Hematopoietic multipotent progenitor cell (in vitro differentiated cells): ENCODE measurements at regions not wholly inside any gene's neighbourhood (a gene's known extent, or its start where the extent isn't known, plus 50 kb on each side); places are given as distances from the start of the nearest gene placed in this dataset.
"Not testable (repeated sequence)": the region's sequence is repeated elsewhere in the genome, so short reads cannot be mapped to it uniquely, and the experiment has no call there.

Source experiments
- DNase-seq, 3 donors: peaks; one replicate each; pipeline ENCODE4 v3.0.0-alpha.2; 2011 to 2015; ENCODE audit warnings: low read depth in 2 of 3, low spot score in 2 of 3

DNA sequence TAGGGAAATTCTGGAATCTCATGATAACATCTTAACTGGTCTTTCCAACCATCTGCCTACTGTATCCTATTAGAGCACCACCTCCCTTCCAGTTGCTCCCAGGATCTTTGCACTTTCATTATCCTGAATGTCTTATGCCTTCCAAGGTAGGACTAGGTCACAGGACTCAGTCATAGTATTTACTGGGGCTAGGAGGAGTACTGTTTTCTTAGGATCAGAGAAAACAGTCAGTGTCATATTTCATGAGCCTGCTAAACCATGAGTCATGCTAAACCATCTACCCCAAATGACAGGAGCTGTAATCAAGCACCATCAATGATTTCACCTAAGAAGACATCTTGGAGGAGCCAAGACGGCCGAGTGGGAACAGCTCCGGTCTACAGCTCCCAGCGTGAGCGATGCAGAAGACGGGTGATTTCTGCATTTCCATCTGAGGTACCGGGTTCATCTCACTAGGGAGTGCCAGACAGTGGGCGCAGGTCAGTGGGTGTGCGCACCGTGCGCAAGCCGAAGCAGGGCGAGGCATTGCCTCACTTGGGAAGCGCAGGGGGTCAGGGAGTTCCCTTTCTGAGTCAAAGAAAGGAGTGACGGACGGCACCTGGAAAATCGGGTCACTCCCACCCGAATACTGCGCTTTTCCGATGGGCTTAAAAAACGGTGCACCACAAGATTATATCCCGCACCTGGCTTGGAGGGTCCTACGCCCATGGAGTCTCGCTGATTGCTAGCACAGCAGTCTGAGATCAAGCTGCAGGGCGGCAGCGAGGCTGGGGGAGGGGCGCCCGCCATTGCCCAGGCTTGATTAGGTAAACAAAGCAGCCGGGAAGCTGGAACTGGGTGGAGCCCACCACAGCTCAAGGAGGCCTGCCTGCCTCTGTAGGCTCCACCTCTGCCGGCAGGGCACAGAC lies 1439.2 kb upstream of the ACVR2A start:
- not testable (repeated sequence) for DNase-seq

DNA sequence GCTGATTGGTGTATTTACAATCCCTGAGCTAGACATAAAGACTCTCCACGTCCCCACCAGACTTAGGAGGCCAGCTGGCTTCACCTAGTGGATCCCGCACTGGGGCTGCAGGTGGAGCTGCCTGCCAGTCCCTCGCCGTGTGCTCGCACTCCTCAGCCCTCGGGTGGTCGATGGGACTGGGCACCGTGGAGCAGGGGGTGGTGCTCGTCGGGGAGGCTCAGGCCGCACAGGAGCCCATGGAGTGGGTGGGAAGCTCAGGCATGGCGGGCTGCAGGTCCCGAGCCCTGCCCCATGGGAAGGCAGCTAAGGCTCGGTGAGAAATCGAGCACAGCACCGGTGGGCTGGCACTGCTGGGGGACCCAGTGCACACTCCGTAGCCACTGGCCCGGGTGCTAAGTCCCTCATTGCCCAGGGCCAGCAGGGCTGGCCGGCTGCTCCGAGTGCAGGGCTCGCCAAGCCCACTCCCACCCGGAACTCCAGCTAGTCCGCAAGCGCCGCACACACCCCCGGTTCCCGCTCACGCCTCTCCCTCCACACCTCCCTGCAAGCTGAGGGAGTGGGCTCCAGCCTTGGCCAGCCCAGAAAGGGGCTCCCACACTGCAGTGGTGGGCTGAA lies 1441.2 kb upstream of the ACVR2A start:
- not testable (repeated sequence) for DNase-seq

DNA sequence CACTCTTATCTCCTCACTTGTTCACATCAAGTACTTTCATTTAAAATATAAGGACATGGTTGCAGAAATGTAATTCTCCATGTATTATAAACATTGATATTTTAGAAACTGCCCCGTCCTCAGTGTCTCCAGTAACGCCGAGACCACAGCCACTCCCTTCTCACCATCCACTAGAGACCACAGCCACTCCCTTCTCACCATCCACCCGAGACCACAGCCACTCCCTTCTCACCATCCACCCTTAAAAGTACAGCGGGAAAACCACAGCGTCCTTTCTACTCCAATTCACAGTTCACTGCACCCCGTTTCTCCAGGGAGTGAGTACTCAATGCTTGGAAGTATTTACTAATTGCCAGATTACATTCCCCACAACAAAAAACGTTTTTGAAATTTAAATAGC lies 1452.2 kb upstream of the ACVR2A start:
- peak in 1 of 3 donors; percentile 26 for DNase-seq

DNA sequence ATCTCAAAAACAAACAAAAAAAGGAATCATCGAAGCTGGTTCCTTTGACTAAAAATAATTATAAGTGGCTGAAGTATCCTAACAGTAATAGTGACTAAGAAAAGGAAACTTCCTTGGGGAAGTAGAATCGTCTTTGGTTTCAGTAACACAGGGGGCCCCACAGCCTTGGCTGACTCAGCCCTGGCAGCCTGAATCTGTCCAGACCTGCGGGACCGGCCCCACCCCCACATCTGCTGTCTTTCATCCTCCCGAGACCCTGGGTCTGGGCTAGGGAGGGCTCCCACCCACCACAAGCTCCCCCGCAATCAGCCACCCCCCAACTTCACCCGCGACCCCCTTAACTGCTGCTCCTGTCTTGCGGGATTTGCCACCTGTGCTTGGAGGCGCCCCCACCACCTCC lies 1452.6 kb upstream of the ACVR2A start:
- no peak for DNase-seq

DNA sequence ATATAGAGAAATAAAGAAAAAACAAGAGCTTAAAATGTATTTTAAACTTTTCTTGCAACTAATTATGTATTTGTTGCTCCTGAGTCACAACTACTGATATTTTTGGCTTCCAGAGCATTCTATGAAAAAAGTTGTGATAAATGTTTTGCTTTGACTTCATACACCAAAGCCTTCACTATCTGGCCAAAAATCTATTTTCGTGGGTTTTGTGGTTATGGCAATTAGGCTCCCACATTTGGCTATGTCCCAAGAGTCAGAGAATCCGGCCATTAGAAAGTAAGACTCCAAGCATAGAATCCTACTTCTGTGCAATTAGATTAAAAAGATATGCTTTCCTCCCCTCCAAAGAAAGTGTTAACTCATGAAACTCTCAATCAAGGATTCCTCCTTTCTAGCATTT lies 1456.1 kb upstream of the ACVR2A start:
- peak in 2 of 3 donors; percentile 8 to 64 for DNase-seq

DNA sequence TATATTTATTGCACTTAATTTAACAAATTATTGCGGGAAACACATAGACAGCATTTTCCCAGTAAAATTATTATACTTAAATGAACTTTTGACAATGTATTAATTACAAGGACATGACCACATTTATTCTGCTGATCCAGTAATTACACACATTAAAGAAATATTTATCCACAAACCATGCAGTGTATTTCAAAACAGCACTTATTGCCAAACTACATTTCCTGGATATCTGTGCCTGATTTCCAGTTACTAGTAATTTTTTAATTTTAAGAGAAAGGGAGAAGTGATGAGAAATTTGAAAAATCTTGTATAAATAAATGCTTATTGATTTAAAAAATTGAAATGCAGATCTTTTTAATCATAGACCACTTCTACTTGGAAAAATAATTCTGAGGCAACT lies 1458.7 kb upstream of the ACVR2A start:
- no peak for DNase-seq

DNA sequence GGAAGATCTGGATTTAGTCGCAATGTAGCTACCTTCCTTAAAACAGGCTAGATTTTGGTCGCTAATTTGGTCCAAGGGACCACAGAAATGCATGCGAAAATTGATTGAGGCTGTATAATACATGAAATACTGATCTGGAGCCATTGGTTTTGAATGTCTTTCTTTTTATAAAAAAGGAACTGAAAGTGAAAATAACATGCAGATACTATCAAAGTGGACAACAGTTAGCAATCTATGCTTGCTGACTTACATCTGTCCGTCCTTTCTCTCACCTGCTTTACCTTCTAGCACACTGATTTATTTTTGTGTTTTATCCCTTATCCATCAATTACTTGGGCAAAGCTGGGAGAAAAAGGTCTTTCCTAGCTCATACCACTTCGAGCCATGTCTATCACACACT lies 1459.8 kb upstream of the ACVR2A start:
- DNase-seq, result no peak

DNA sequence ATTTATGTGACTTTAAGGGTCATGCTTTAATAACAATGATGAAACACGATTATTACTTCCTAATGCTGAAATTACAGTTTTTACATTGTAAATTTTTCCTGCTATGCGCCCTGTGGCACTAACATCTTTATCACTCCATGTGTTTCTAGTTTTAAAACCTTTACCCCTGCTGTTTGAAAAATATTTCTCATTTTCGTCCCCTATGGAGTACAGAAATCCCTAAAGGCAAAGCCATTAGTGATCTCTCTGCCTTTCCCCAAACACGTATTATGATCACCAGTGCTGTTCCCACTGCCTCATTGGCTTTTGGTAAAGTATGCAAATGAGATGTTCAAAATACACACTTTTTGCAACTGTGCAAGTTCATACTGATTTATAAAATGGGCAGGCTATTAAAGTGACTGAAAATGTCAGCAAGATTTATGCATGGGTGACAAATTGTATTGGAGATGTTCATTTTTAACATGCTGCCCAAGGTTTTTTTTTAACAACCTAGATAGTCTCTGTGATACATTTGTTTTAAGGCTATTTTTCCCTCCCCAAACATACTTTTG lies 1468.2 kb upstream of the ACVR2A start:
- DNase-seq, result no peak

DNA sequence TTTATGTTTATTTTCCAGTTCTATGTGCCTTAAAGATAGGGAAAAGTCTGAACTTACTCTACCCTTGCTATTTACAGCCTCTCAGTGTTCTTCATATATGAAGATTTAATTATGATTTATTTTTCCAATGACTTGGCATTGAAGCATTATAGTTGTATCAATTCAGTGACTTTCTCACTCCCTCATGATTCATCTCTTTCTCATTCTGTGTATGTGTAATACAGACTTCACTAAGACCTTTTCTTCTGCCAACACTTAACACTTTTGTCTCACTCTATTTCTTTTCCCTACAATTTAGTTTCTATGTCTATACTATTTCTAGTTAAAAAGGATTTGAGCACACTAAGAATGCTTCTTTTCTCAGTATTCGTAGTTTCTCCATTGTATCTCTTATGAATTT lies 1470.3 kb upstream of the ACVR2A start:
- no peak for DNase-seq

DNA sequence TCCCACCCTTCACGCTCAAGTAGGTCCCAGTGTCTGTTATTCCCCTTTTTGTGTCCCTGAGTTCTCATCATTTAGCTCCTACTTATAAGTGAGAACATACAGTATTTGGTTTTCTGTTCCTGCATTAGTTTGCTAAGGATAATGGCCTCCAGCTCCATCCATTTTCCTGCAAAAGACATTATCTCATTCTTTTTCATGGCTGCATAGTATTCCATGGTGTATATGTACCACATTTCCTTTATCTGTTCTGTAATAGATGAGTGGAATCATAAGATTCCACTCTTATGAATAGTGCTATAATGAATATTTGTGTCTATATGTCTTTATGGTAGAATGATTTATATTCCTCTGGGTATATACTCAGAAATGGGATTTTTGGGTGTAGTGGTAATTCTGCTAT lies 1473.5 kb upstream of the ACVR2A start:
- DNase-seq, result not testable (repeated sequence)

DNA sequence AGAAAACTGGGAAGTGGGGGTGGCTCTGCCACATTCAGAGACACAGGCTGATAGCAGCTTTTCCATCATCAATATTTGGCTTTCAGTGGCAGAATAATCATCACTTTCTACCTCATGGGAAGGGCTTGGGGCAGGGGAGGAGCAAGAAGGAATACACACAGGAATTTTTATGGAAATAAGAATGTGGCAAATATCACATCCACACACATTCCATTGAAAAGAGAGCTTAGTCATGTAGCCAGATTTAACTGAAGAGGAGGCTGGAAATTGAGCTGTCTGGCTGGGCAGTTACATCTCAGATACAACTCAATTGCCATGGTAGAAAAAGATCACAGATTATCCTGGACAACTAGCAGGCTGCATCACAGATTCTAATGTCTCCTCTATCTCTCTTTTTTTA lies 1474.0 kb upstream of the ACVR2A start:
- no peak for DNase-seq

DNA sequence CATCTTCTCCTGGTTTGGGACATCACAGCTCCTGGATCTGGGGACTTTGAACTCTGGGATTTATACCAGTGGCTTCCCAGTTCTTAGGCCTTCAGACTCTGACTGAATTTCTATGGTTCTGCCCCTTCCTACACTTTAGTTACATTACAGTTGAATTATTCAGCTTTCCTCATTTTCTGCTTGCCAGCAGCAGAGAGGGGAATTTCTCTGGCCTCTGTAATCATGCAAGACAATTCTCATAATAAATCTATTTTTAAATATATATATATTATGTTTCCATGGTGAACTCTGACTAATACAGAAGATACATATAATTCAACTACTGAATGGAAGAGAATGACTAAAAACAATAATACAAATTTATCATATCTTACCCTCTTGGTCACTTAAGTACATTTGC lies 1478.6 kb upstream of the ACVR2A start:
- DNase-seq, result no peak

DNA sequence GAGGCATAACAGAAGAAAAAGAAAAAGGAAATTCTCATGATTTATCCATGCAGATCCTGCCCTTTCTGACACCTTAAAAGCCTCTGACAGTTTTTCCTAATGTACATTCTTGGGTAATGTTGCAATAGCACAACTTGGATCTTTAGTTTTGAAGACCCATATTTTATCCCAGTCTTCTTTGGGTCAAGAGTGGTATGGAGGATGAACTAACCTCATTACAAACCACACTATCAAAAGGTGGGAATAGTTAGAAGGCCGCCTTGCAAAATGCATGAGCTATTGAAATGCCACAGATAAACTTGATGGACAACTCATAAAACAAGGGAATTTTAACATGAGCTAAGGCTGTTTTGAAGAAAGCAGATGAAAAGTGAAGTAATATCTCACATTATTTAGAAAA lies 1479.8 kb upstream of the ACVR2A start:
- DNase-seq, result no peak

DNA sequence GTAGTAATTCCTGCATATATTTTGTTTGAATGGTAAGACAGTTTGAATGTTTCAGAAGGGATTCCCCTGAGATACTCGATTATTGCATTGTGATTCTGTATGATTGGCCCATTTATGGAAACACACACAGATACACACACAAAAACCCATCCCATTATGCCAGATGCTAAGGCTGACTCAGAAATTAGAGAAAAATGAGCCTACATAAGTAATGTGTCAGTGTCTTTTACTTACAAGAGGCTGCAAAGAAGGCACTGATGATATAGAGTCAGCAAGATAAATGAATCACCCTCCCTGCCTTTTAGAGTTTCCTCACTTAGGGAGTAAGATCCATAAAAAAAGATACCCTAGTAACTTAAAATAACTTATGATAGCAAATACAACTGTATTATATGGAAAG lies 1481.1 kb upstream of the ACVR2A start:
- no peak for DNase-seq

DNA sequence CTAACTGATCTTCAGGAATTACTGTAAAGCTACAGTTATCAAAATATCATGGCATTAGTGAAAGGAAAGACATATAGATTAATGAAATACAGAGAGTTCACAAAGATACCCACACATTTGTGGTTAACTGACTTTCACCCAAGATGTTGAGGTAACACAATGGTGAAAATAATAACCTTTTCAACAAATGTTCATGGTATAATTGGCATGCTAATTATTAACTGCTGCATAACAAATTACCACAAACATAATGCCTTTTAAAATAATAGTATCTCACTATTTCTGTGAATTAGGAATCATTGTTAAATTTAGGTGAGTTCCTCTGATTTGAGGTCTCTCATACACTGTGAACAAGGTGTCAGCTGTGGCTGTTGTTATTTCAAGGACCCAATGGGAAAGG lies 1493.1 kb upstream of the ACVR2A start:
- no peak for DNase-seq

DNA sequence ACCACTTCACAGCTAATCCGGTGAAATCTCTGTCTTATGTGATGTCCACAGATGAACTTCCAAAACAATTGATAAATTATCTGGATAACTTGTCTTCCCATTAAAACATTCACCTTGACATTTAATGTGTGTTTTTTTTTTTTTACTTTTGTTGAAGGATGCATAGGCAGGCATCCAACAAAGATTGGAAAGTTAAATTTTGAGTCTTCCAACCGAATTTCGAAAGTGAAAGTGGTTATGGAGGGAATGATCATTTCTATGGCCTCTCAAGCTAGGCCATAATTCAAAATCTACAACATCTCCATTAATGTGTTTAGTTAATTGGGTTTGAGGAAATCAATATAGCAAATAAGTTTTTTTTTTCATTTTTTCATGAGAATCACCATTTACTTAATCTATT lies 1495.5 kb upstream of the ACVR2A start:
- no peak for DNase-seq

DNA sequence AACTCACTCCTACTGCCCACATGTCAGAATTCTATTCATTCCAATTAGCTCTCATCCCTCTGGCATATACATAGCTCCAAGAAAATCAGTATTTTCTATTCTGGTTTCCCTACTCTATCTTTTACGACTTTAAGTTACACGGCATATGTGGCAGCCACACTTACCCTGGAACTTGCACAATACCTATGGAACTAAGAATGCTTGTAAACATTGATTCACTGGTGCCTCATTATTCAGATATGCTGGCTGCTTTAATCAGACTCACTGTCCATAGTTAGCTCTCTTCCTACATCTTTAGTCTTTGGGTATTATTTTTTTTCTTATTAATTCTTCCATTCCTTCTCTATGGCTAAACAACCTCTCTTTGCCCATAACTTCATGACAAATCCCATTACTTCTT lies 1519.9 kb upstream of the ACVR2A start:
- DNase-seq, result no peak

DNA sequence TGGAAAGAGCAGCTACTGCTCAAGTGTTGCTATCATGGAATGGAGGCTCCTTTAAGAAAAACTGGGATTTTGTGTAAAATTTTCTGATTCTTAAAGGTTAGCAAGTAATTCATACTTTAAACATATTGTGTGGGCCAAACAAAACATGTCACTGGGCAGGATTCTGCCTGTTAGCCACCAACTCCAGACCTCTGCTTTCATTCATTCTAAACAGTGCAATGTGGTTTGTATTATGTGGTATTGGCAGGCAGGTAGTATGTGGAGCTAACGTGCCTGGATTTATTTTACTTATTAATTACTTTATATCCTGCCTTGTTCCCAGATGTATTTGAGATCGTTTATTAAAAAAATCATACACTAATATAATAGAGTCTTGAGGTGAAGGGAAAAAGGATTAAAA lies 1521.3 kb upstream of the ACVR2A start:
- DNase-seq, result no peak

DNA sequence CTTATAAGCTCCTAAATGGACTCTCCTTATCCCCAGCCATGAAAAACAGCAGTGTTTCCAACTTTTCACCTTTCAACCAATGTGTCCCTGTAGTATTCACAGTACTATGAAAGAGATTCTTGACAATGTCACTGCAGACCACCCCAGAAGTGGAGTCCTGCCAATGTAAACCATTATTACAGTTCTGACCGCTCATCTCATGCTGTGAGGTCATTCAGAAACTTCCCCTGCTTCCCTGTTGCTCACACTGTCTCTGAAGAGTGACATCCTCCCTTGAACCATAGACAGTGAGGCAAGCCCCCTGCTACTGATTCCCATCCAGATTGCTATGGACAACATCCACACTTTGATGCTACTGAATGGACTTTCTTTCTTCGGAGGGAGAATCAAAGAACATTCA lies 1523.7 kb upstream of the ACVR2A start:
- DNase-seq, result no peak

DNA sequence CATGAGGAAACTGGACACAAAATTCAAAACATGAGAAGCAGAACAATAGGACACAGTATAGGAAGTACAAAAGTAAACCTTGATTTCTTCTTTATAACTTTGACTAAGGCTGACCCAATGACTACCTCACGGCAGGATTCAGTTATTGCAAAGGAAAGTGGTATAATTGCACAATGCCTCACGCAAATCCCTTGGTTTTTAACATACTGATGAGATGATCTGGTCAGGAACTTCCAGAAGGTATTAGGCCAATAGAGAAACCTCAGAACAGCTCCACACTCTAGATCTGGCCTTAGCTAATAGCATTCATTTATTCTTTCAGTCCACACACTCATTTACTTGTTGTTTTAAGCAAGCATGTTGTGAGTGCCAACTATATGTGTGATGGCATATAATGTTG lies 1526.9 kb upstream of the ACVR2A start:
- DNase-seq, result no peak

DNA sequence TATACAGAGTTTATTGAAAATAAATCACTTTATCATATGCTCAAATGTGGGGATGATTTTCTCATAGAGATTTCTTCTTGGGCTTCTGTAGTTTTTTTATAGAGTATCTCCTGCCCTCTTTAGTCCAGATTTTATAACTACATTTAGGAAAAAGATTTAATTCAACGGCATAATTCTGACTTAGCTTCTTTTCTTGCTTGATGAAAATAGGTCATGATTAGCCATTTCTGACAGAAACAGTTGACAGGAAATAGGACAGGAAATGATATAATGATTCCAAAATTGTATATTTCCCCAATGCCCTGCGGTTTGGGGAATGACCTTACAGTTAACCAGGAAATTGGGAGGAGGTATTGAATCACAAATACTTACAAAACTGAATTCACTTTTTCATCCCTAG lies 1531.9 kb upstream of the ACVR2A start:
- peak in 1 of 3 donors; percentile 42 for DNase-seq

DNA sequence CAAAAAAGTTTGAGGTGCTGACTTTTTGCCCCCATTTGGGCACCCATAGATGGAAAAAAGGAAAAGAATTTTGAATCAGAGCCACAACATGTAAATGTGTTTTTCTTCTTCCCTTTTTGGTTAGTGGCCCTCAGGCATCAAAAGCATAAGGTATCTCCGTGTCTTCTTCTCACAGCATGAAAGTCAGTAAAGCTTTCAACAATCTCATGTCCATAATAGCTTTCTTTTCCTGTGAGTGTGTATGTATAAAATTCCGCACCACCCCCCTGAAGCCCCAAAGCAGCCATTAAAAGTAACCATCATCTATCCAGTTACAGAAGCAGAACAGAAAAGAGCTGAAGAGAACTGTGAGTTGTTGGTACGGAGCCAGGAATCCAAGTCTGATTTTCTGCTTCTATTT lies 1539.7 kb upstream of the ACVR2A start:
- no peak for DNase-seq
